HG03378 (cell line): ENCODE measurements at regions not wholly inside any gene's neighbourhood (a gene's known extent, or its start where the extent isn't known, plus 50 kb on each side); places are given as distances from the start of the nearest gene placed in this dataset.
"Not testable (repeated sequence)": the region's sequence is repeated elsewhere in the genome, so short reads cannot be mapped to it uniquely, and the experiment has no call there.

Source experiments
- ATAC-seq: cut with Tn5 transposase; IDR thresholded peaks from one replicate; pipeline ENCODE4 v1.9.1; 2021; ENCODE audit warnings: mild to moderate bottlenecking, moderate library complexity; ENCODE audit not compliant: unreplicated experiment

- ATAC-seq = no peak
These were observed 120.5 kb upstream of the RUNX1 start for GRCh38 chr21:35169574-35169973.

GRCh38 chr21:35168735-35169134 lies 119.6 kb upstream of the RUNX1 start:
- ATAC-seq = no peak

GRCh38 chr21:35164971-35165483 lies 115.9 kb upstream of the RUNX1 start:
- ATAC-seq = no peak

- no peak for ATAC-seq
These were observed 115.3 kb upstream of the RUNX1 start for GRCh38 chr21:35164380-35164779.

- no peak for ATAC-seq
These were observed 114.3 kb upstream of the RUNX1 start for GRCh38 chr21:35163411-35163810.

- ATAC-seq = no peak
These were observed 113.7 kb upstream of the RUNX1 start for GRCh38 chr21:35162831-35163230.

GRCh38 chr21:35159881-35160280 lies 110.8 kb upstream of the RUNX1 start:
- no peak for ATAC-seq

- ATAC-seq = not testable (repeated sequence)
These were observed 108.3 kb upstream of the RUNX1 start for GRCh38 chr21:35157374-35157773.

- no peak for ATAC-seq
These were observed 107.5 kb upstream of the RUNX1 start for GRCh38 chr21:35156293-35157278.

GRCh38 chr21:35154788-35155187 lies 105.7 kb upstream of the RUNX1 start:
- ATAC-seq = no peak

- ATAC-seq = no peak
These were observed 104.6 kb upstream of the RUNX1 start for GRCh38 chr21:35153671-35154070.

GRCh38 chr21:35150562-35151226 lies 101.6 kb upstream of the RUNX1 start:
- ATAC-seq = no peak

- ATAC-seq = no peak
These were observed 100.6 kb upstream of the RUNX1 start for GRCh38 chr21:35149698-35150097.

GRCh38 chr21:35147439-35147838 lies 98.3 kb upstream of the RUNX1 start:
- ATAC-seq = no peak

GRCh38 chr21:35145626-35146233 lies 96.6 kb upstream of the RUNX1 start:
- no peak for ATAC-seq

GRCh38 chr21:35144978-35145377 lies 95.9 kb upstream of the RUNX1 start:
- no peak for ATAC-seq

- ATAC-seq = no peak
These were observed 93.1 kb upstream of the RUNX1 start for GRCh38 chr21:35142036-35142815.

GRCh38 chr21:35139382-35139715 lies 90.2 kb upstream of the RUNX1 start:
- no peak for ATAC-seq

- no peak for ATAC-seq
These were observed 89.7 kb upstream of the RUNX1 start for GRCh38 chr21:35138665-35139381.

- no peak for ATAC-seq
These were observed 87.6 kb upstream of the RUNX1 start for GRCh38 chr21:35136586-35137219.
